HG03108 (cell line): ENCODE measurements at regions not wholly inside any gene's neighbourhood (a gene's known extent, or its start where the extent isn't known, plus 50 kb on each side); places are given as distances from the start of the nearest gene placed in this dataset.

Source experiments
- ATAC-seq: cut with Tn5 transposase; IDR thresholded peaks from one replicate; pipeline ENCODE4 v1.9.1; 2021; ENCODE audit warnings: moderate library complexity; ENCODE audit not compliant: unreplicated experiment

- no peak for ATAC-seq
Observed at GRCh38 chr15:95866711-95867440, 463.6 kb upstream of the NR2F2 start.

GRCh38 chr15:95868450-95868849 lies 462.1 kb upstream of the NR2F2 start:
- ATAC-seq, result no peak

DNA sequence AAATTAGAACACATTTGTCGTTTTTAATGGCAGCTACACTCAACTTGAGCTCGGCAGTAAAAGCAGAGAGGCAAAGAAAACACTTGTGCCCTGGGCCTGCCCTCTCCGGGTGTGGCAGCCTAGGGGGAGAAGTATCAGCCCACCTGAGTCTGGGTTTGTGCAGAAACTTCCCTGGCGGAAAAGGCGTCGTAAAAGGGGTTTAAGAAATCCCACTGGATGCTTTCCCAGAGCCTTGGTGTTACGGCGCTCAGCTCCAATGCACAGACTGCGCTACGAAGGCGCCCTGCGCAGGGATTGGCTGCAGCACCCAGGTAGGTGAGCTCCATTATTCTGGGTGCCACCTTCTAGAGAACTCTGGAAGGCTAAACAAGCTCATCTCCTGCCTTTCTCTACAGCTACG lies 461.5 kb upstream of the NR2F2 start:
- ATAC-seq, result no peak

- ATAC-seq, result no peak
Observed at GRCh38 chr15:95869920-95870319, 460.6 kb upstream of the NR2F2 start.

DNA sequence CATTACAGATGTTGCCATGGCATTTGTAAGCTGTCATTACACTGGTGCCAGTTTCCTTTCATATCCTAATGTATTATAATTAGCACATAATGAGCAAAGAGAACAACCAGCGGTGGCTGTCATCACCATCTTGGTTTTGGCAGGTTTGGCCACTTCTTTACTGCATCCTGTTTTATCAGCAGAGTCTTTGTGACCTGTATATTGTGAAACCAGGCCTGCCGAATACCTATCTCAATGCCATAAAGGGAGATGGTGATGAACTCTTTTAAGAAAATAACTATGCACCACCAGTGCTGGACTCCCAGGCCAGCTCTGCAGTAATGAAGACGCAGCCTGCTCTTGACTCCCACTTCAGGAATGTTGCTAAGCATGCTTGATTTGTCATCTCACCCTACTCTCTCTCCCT lies 458.1 kb upstream of the NR2F2 start:
- no peak for ATAC-seq

- ATAC-seq, result no peak
Observed at GRCh38 chr15:95874637-95875036, 455.9 kb upstream of the NR2F2 start.

DNA sequence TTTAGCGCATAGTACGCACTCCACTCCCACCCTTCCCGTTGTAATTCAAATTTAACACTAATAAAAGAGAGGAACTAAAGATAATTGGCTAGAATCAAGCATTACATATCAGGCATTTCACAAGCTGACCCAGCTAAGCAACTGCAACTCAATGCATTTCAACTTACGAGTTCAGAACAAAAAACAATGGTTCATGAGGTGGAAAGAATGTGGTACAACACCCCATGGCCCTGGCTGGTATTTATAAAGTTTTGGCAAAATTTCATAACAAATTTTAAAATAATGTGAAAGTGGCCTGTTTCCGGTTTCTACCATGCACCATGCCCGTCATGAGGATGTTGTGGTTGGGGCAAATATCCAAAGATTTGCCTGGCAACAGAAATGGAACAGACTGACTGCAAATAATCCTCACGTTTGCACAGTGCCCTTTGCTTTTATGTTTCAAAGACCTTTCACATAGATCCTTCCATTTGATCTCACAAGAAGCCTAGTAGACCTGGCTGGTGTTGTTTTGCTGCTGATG lies 455.3 kb upstream of the NR2F2 start:
- no peak for ATAC-seq

- no peak for ATAC-seq
Observed at GRCh38 chr15:95880031-95880570, 450.4 kb upstream of the NR2F2 start.

- ATAC-seq, result no peak
Observed at GRCh38 chr15:95880630-95881029, 449.9 kb upstream of the NR2F2 start.

DNA sequence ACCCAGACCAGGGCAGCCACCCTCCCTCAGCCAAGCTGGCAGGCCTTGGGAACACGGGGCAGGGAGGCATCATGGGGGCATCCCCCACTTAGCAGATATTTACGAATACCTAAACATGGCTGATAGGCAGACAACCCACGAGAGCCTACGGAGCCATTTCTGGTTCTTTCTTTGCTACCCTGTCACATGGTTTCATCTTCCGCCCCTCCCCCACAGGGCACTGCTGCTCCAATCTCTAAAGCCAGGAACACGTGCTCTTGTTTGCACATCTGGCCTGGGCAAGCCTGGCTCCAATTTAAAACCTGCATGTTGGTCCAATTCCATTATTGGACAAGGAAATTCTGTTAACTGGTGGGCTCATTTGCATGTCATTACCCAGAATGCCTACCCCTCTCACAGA lies 447.4 kb upstream of the NR2F2 start:
- ATAC-seq, result no peak

DNA sequence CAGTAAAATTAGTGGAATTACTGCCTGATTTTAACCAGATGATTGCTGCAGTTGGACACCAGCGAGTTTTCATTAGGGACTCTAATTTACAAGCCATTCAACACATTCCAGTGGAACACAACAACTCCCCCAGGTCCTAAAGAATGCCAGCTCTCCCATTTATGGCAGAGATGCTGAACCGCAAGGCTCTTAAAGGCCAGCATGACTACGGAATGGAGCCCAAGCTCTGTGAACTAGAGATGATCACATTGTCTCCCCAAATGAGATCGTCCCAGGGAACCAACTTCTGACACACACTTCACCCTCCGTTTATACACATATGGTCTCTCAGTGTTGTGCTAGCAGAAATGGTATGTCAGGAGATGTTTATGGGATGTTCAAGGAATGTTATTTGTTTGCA lies 446.2 kb upstream of the NR2F2 start:
- no peak for ATAC-seq

GRCh38 chr15:95887666-95888390 lies 442.7 kb upstream of the NR2F2 start:
- ATAC-seq, result no peak

DNA sequence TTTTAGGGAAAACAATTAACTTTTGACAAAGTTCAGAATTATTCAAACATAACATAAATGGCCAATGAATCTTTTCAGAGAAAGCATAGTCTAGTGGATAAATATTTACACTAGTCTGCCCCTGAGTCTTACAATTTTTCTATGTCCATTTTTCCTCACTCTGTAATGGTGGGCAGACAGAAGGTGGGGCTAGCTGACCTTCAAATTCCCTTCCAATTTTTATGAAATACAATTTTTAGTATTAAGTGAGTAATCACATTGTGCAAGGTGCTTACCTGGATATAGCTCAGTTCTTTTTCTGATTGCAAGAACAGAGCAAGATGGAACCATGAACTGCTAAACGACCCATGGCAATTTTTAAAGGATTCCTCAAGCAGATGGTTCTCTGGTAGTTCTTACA lies 441.7 kb upstream of the NR2F2 start:
- ATAC-seq, result no peak

DNA sequence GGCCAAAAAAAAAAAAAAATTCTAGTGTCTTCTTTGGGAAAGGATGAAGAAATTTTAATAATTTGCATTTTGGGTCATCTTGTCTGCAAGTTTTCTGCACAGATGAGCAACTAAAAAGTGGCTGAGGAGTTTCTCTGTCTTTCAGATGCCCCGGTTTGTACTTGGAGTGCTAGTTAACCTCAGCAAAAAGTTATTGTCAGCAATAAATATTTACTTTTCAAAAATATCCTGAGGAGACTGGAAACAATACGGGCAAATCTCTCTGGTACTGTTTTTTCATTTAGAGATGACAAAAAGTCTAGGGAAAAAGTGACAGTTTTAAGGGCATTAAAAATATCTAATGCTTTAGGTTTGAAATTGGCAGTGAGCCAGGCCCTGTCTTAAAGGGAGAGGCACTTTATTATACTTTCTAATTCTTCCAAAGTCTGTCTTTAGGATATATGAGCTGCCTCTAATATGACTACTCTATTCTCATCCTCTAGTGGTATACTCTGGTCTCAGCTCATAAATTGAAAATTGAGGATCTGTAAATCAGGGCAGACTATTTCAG lies 436.0 kb upstream of the NR2F2 start:
- ATAC-seq, result no peak

- no peak for ATAC-seq
Observed at GRCh38 chr15:95895508-95895907, 435.0 kb upstream of the NR2F2 start.

DNA sequence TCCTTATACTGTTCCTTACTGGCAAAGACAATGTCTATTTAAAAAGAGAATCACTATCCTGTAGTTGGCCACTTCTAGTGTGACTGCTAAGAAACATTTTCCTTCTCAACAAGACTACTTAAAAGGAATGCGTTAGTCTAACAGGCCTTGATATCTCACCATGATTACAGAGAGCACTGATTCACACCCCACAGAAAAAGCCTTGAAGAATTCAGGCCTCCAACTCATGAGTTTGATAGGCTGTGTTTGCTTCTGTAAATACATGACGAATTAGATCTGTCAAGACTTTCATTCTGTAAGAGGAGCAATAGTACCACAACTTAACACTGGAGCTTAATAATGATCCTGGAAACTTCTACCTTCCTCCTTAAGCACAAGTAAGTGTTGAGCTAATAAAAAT lies 432.8 kb upstream of the NR2F2 start:
- no peak for ATAC-seq

- ATAC-seq, result no peak
Observed at GRCh38 chr15:95898761-95899160, 431.7 kb upstream of the NR2F2 start.

DNA sequence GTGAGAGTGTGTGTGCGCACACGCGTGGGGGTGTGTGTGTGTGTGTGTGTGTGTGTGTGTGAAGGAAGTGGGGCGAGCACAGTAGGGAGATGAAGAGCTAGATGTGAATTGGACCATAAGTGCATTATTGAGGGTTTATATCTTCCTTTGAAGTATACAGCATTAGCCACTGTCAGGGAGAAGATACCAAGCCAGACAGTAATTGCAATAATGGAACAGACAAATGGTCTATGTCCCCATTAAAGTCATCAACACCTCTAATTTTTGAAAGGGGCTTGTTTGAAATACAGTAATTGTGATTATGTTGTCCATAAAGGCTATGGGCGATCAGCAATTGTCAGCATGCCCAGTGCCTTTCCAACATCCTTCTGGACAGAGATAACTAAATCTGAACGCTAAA lies 429.2 kb upstream of the NR2F2 start:
- no peak for ATAC-seq

- no peak for ATAC-seq
Observed at GRCh38 chr15:95902606-95903005, 427.9 kb upstream of the NR2F2 start.

- no peak for ATAC-seq
Observed at GRCh38 chr15:95903352-95903751, 427.1 kb upstream of the NR2F2 start.

DNA sequence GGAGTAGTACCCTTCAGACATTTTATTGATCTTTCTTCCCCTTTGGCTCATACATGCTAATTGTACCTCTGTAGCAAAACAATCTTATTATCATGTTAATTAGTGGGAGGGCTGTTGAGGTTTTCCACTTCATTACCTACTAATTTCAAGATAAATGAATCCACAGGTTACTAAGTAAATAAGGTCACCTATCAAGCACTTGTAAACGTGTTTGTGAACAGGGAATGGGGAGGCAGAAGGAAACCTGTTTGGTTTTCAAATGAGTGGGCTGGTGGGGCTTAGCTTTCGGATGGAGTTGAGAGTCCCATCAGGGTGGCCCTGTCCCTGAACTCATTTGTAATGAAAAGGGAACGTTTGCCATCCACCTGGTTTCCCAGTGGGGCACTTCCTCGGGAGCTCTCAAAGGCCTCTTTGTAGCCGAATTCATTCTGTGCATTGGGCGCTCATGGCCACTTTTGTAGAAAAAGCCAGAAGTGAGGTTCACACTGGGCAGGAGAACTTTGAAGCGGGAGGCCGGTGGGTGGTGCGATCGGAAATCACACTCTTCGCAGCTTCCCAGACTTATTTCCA lies 419.8 kb upstream of the NR2F2 start:
- no peak for ATAC-seq
